PC-9 (cell line): ENCODE measurements at regions not wholly inside any gene's neighbourhood (a gene's known extent, or its start where the extent isn't known, plus 50 kb on each side); places are given as distances from the start of the nearest gene placed in this dataset.

Experiments used
- BruUV-seq: library from RNA; stranded (reverse); fragments of 400-500 nt; replicated peaks from 2 replicates; lab custom pipeline; 2021; lab: Mats Ljungman, UMichigan
- CTCF ChIA-PET: fragments of 300-600 bp; sonication (Branson Sonifier 250); formaldehyde crosslinking; loops from one replicate; lab custom pipeline; 2022; ENCODE audit warnings: antibody characterized with exemption; lab: Charles Lee
- POLR2A ChIA-PET: fragments of 300-600 bp; sonication (Branson Sonifier 250); formaldehyde crosslinking; loops from one replicate; lab custom pipeline; 2022; ENCODE audit warnings: antibody characterized with exemption; ENCODE audit not compliant: unreplicated experiment; lab: Charles Lee
- DNase-seq, 2 experiments: peaks; one replicate each; pipeline versions ENCODE4 v3.0.0 to v3.0.0-alpha.2; 2015 to 2022; ENCODE audit warnings: mixed read lengths in 1 of 2
- H2AFZ ChIP-seq: fragments of 200-600 bp; sonication (generic); 2 replicates; pipeline ENCODE4 v1.8.1; 2017; ENCODE audit warnings: antibody characterized with exemption
- H3F3A ChIP-seq: fragments of 200-600 bp; sonication (generic); 2 replicates; pipeline ENCODE4 v1.8.1; 2017; ENCODE audit warnings: antibody characterized with exemption, mild to moderate bottlenecking, low read depth; ENCODE audit not compliant: insufficient read depth
- H3K27ac ChIP-seq: fragments of 200-600 bp; sonication (generic); 2 replicates; pipeline ENCODE4 v1.6.1; 2016; ENCODE audit warnings: mixed run types
- H3K27me3 ChIP-seq: fragments of 200-600 bp; sonication (generic); 2 replicates; pipeline ENCODE4 v1.6.1; 2016; ENCODE audit warnings: low read depth, mixed run types; ENCODE audit not compliant: insufficient read depth
- H3K36me3 ChIP-seq: fragments of 200-600 bp; sonication (generic); 2 replicates; pipeline ENCODE4 v1.6.1; 2016; ENCODE audit warnings: low read depth, mixed run types
- H3K4me1 ChIP-seq: fragments of 200-600 bp; sonication (generic); replicated peaks from 2 replicates; pipeline ENCODE4 v1.6.1; 2016; ENCODE audit warnings: mixed run types; ENCODE audit not compliant: insufficient read depth
- H3K4me2 ChIP-seq: fragments of 200-600 bp; sonication (generic); 2 replicates; pipeline ENCODE4 v1.6.1; 2017; ENCODE audit warnings: mixed run types
- H3K4me3 ChIP-seq: fragments of 200-600 bp; sonication (generic); 2 replicates; pipeline ENCODE4 v1.6.1; 2016; ENCODE audit warnings: mixed run types
- H3K79me2 ChIP-seq: fragments of 200-600 bp; sonication (generic); 2 replicates; pipeline ENCODE4 v1.6.1; 2017; ENCODE audit warnings: low read depth, mixed run types
- H3K9me2 ChIP-seq: fragments of 200-600 bp; sonication (generic); 2 replicates; pipeline ENCODE4 v1.8.1; 2017; ENCODE audit warnings: mild to moderate bottlenecking; ENCODE audit not compliant: insufficient read depth
- H3K9me3 ChIP-seq: fragments of 200-600 bp; sonication (generic); 2 replicates; pipeline ENCODE4 v1.8.1; 2016; ENCODE audit warnings: low read depth; ENCODE audit not compliant: insufficient read depth
- H4K20me1 ChIP-seq: fragments of 200-600 bp; sonication (generic); 2 replicates; pipeline ENCODE4 v1.8.1; 2017; ENCODE audit not compliant: insufficient read depth
- CTCF ChIP-seq: fragments of 200-600 bp; sonication (generic); conservative IDR thresholded peaks from 2 replicates; pipeline ENCODE4 v1.6.1; 2017; ENCODE audit warnings: mixed run types, antibody characterized with exemption, mild to moderate bottlenecking, moderate library complexity
- EZH2 ChIP-seq: fragments of 200-600 bp; sonication (generic); IDR thresholded peaks from 2 replicates; pipeline ENCODE4 v1.8.0; 2017; ENCODE audit warnings: antibody characterized with exemption, low read depth
- intact Hi-C: fragments of 100-400 bp; cut with micrococcal nuclease; formaldehyde crosslinking; loops from one replicate; pipeline ENCODE4 v1.10.0; 2022; ENCODE audit not compliant: unreplicated experiment

GRCh38 chr7:68005992-68006391, 1009.4 kb downstream of the TYW1 start:
- Histone ChIP-seq H3K9me2 (no peaks in the 10 kb centered on the region), H3K4me1 (no peaks in the 10 kb centered on the region), H3K27me3 (0 out of 2 replicates have a peak, but pooled peaks cover 7% of the 10 kb centered on the region), H3K9me3 (no peaks in the 10 kb centered on the region), H4K20me1 (no peaks in the 10 kb centered on the region), H2AFZ (no peak overlapping the region), H3K4me3 (no peak overlapping the region), H3K36me3 (no peaks in the 10 kb centered on the region), H3K4me2 (no peak overlapping the region), H3F3A (no peaks in the 10 kb centered on the region), H3K27ac (no peak overlapping the region), H3K79me2 (no peaks in the 10 kb centered on the region)
- BruUV-seq = no TSS peak
- intact Hi-C loops = no loop called here
- TF ChIP-seq EZH2 (no peak), CTCF (no peak)
- ChIA-PET CTCF (no interaction called here), POLR2A (no interaction called here)
- no peak for DNase-seq

GRCh38 chr7:68006619-68007018, 1010.0 kb downstream of the TYW1 start:
- H3K4me1 ChIP-seq = no peaks in the 10 kb centered on the region
- H2AFZ ChIP-seq = no peak overlapping the region
- H3K79me2 ChIP-seq = no peaks in the 10 kb centered on the region
- no peaks in the 10 kb centered on the region for H3F3A ChIP-seq
- ChIA-PET POLR2A (no interaction called here), CTCF (no interaction called here)
- no peaks in the 10 kb centered on the region for H3K9me3 ChIP-seq
- no peaks in the 10 kb centered on the region for H3K36me3 ChIP-seq
- no TSS peak for BruUV-seq
- H3K4me3 ChIP-seq = no peak overlapping the region
- H3K9me2 ChIP-seq = no peaks in the 10 kb centered on the region
- TF ChIP-seq CTCF (no peak), EZH2 (no peak)
- H3K4me2 ChIP-seq = no peak overlapping the region
- no peaks in the 10 kb centered on the region for H4K20me1 ChIP-seq
- DNase-seq = no peak
- no peak overlapping the region for H3K27ac ChIP-seq
- 0 out of 2 replicates have a peak, but pooled peaks cover 7% of the 10 kb centered on the region for H3K27me3 ChIP-seq
- intact Hi-C loops = no loop called here

GRCh38 chr7:68009716-68010115, 1013.1 kb downstream of the TYW1 start:
- Histone ChIP-seq H3K9me2 (no peaks in the 10 kb centered on the region), H3F3A (no peaks in the 10 kb centered on the region), H2AFZ (no peak overlapping the region), H3K36me3 (no peaks in the 10 kb centered on the region), H3K4me3 (no peak overlapping the region), H3K27me3 (peaks cover 7% of the 10 kb centered on the region; the same call in 1 of the 2 replicates), H3K27ac (no peak overlapping the region), H3K79me2 (no peaks in the 10 kb centered on the region), H4K20me1 (no peaks in the 10 kb centered on the region), H3K4me2 (no peak overlapping the region), H3K4me1 (no peaks in the 10 kb centered on the region), H3K9me3 (no peaks in the 10 kb centered on the region)
- POLR2A ChIA-PET = no interaction called here
- BruUV-seq = no TSS peak
- CTCF ChIA-PET = no interaction called here
- intact Hi-C loops = no loop called here
- no peak for DNase-seq
- no peak for TF ChIP-seq EZH2
- no peak for TF ChIP-seq CTCF
